PC-3 (cell line): ENCODE measurements at regions not wholly inside any gene's neighbourhood (a gene's known extent, or its start where the extent isn't known, plus 50 kb on each side); places are given as distances from the start of the nearest gene placed in this dataset.
A peak's percentile ranks its signal among the peaks of the same experiment; 100 is the strongest.

ENCODE experiments used
- ATAC-seq: fragments of 200-7000 bp; cut with Tn5 transposase; 2 replicates; pipeline ENCODE4 v1.9.1; 2020; ENCODE audit warnings: mild to moderate bottlenecking, moderate library complexity
- BruUV-seq: library from RNA; stranded (reverse); fragments of 400-500 nt; replicated peaks from 2 replicates; lab custom pipeline; 2021; lab: Mats Ljungman, UMichigan
- CTCF ChIA-PET: fragments of 300-600 bp; sonication (Branson Sonifier 250); formaldehyde crosslinking; loops from one replicate; lab custom pipeline; 2022; ENCODE audit warnings: antibody characterized with exemption; lab: Charles Lee
- POLR2A ChIA-PET: fragments of 300-600 bp; sonication (Branson Sonifier 250); formaldehyde crosslinking; loops from one replicate; lab custom pipeline; 2022; ENCODE audit warnings: antibody characterized with exemption; ENCODE audit not compliant: unreplicated experiment; lab: Charles Lee
- DNase-seq: peaks from one replicate; pipeline ENCODE4 v3.0.0-alpha.2; 2015
- H2AFZ ChIP-seq: fragments of 300-600 bp; sonication (generic); 2 replicates; pipeline ENCODE4 v1.6.0; 2016; ENCODE audit warnings: antibody characterized with exemption, low read length
- H3F3A ChIP-seq: fragments of 300-600 bp; sonication (generic); one replicate; pipeline ENCODE4 v1.6.0; 2017; ENCODE audit warnings: antibody characterized with exemption, low read length, control low read depth, mild to moderate bottlenecking; ENCODE audit not compliant: unreplicated experiment
- H3K27ac ChIP-seq: fragments of 300-600 bp; sonication (generic); 2 replicates; pipeline ENCODE4 v1.5.1; 2016; ENCODE audit warnings: mild to moderate bottlenecking, low read length
- H3K27me3 ChIP-seq: fragments of 300-600 bp; sonication (generic); 2 replicates; pipeline ENCODE4 v1.6.1; 2016; ENCODE audit warnings: low read length, mixed read lengths
- H3K36me3 ChIP-seq: fragments of 300-600 bp; sonication (generic); 2 replicates; pipeline ENCODE4 v1.6.1; 2016; ENCODE audit warnings: low read depth, mixed run types, low read length, mixed read lengths
- H3K4me1 ChIP-seq: fragments of 300-600 bp; sonication (generic); 2 replicates; pipeline ENCODE4 v1.5.1; 2016; ENCODE audit warnings: low read length; ENCODE audit not compliant: insufficient read depth
- H3K4me2 ChIP-seq: fragments of 300-600 bp; sonication (generic); 2 replicates; pipeline ENCODE4 v1.6.0; 2016; ENCODE audit warnings: low read length
- H3K4me3 ChIP-seq: fragments of 300-600 bp; sonication (generic); 2 replicates; pipeline ENCODE4 v1.5.1; 2016; ENCODE audit warnings: mild to moderate bottlenecking, low read length, mixed read lengths
- H3K79me2 ChIP-seq: fragments of 300-600 bp; sonication (generic); 2 replicates; pipeline ENCODE4 v1.6.1; 2017; ENCODE audit warnings: low read length, mixed read lengths
- H3K9ac ChIP-seq: fragments of 300-600 bp; sonication (generic); 2 replicates; pipeline ENCODE4 v1.6.0; 2016; ENCODE audit warnings: mild to moderate bottlenecking, low read length
- H3K9me2 ChIP-seq: fragments of 300-600 bp; sonication (generic); replicated peaks from 2 replicates; pipeline ENCODE4 v1.6.1; 2016; ENCODE audit warnings: mixed run types, low read length, mixed read lengths
- H3K9me3 ChIP-seq: fragments of 300-600 bp; sonication (generic); 2 replicates; pipeline ENCODE4 v1.6.1; 2016; ENCODE audit warnings: low read length, mixed read lengths
- H4K20me1 ChIP-seq: fragments of 300-600 bp; sonication (generic); 2 replicates; pipeline ENCODE4 v1.6.1; 2016; ENCODE audit warnings: low read length, mixed read lengths
- EZH2 ChIP-seq: fragments of 300-600 bp; sonication (generic); IDR thresholded peaks from one replicate; pipeline ENCODE4 v1.6.1; 2017; ENCODE audit warnings: antibody characterized with exemption, mild to moderate bottlenecking, low read length; ENCODE audit not compliant: unreplicated experiment
- EZH2phosphoT487 ChIP-seq: fragments of 300-600 bp; sonication (generic); IDR thresholded peaks from 2 replicates; pipeline ENCODE4 v1.6.1; 2018; ENCODE audit warnings: mild to moderate bottlenecking, antibody characterized with exemption, low read length, borderline replicate concordance
- intact Hi-C: fragments of 100-400 bp; cut with micrococcal nuclease; formaldehyde crosslinking; loops from 2 replicates; pipeline ENCODE4 v1.9.0; 2023
- TF ChIP-seq, protein P1 (sequence below): fragments of 300-600 bp; sonication (generic); conservative IDR thresholded peaks from 2 replicates; pipeline ENCODE4 v1.5.1; 2017; ENCODE audit warnings: antibody characterized with exemption, low read depth, mild to moderate bottlenecking, low read length

DNA sequence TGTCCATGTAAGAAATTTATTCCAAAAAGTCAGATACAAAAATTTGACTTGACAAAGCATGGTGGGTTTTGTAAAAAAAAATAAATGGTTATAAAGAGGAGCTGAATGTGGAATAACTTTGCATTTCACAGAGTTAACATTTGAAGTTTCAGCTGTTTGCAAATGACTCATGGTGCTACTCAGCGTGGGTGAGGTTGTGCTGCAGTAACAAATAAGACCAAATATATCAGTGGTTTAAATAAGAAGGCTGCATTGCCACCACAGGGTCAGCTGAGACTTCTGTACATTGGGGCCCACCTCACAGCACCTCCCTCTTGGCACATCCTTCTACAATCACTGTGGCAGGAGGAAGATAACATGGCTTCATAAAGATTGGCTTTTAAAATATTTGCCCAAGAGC, 272.5 kb upstream of the SULF2 start:
- no TSS peak for BruUV-seq
- CTCF ChIA-PET, result no interaction called here
- Histone ChIP-seq H2AFZ (no peak overlapping the region), H3F3A (no peaks in the 10 kb centered on the region), H3K9ac (no peak overlapping the region), H3K9me3 (no peaks in the 10 kb centered on the region), H4K20me1 (no peaks in the 10 kb centered on the region), H3K36me3 (no peaks in the 10 kb centered on the region), H3K9me2 (no peaks in the 10 kb centered on the region), H3K27me3 (no peaks in the 10 kb centered on the region), H3K4me2 (no peak overlapping the region), H3K4me1 (peaks cover 2% of the 10 kb centered on the region), H3K79me2 (no peaks in the 10 kb centered on the region), H3K27ac (no peak overlapping the region), H3K4me3 (no peak overlapping the region)
- intact Hi-C loops, result no loop called here
- ATAC-seq (no peak), DNase-seq (no peak)
- POLR2A ChIA-PET, result interaction anchor here (0.7 kb wide), 1 partner anchor 146 kb away, joined by 4 read pairs; no protein-coding TSS in a partner anchor
- TF ChIP-seq EZH2 (no peak), EZH2phosphoT487 (no peak)
- TF ChIP-seq, protein P1, sequence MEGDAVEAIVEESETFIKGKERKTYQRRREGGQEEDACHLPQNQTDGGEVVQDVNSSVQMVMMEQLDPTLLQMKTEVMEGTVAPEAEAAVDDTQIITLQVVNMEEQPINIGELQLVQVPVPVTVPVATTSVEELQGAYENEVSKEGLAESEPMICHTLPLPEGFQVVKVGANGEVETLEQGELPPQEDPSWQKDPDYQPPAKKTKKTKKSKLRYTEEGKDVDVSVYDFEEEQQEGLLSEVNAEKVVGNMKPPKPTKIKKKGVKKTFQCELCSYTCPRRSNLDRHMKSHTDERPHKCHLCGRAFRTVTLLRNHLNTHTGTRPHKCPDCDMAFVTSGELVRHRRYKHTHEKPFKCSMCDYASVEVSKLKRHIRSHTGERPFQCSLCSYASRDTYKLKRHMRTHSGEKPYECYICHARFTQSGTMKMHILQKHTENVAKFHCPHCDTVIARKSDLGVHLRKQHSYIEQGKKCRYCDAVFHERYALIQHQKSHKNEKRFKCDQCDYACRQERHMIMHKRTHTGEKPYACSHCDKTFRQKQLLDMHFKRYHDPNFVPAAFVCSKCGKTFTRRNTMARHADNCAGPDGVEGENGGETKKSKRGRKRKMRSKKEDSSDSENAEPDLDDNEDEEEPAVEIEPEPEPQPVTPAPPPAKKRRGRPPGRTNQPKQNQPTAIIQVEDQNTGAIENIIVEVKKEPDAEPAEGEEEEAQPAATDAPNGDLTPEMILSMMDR, result no peak

DNA sequence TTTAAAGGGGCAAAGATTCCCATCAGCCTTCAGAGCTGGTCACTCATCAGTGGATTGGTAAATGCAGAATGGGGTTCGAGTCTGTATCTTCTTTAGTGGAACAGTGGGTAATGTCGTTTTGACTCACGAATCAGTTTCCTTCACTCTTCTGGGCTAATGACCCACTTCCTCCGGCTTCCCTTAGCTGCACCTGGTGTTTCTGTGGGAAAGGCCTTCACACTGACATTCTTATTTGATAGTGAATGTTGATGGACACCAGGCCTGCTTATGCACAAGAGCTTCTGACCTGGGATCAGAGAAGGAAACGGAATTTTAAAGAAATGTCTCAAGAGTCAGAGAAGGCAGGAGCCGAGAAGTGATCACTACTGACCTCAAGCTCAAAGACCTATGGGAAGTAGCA, 272.0 kb upstream of the SULF2 start:
- Histone ChIP-seq H3K4me2 (no peak overlapping the region), H3K27ac (no peak overlapping the region), H3K9me2 (no peaks in the 10 kb centered on the region), H2AFZ (no peak overlapping the region), H3K4me3 (no peak overlapping the region), H3K27me3 (no peaks in the 10 kb centered on the region), H3K9ac (no peak overlapping the region), H3K79me2 (no peaks in the 10 kb centered on the region), H3K4me1 (peaks cover 7% of the 10 kb centered on the region), H4K20me1 (no peaks in the 10 kb centered on the region), H3K9me3 (no peaks in the 10 kb centered on the region), H3K36me3 (no peaks in the 10 kb centered on the region), H3F3A (no peaks in the 10 kb centered on the region)
- TF ChIP-seq EZH2phosphoT487 (no peak), EZH2 (no peak)
- TF ChIP-seq, protein P1, result no peak
- ChIA-PET CTCF (no interaction called here), POLR2A (interaction anchor here (0.7 kb wide), 1 partner anchor 146 kb away, joined by 4 read pairs; no protein-coding TSS in a partner anchor)
- no TSS peak for BruUV-seq
- no peak for DNase-seq
- ATAC-seq, result no peak
- intact Hi-C loops, result no loop called here

DNA sequence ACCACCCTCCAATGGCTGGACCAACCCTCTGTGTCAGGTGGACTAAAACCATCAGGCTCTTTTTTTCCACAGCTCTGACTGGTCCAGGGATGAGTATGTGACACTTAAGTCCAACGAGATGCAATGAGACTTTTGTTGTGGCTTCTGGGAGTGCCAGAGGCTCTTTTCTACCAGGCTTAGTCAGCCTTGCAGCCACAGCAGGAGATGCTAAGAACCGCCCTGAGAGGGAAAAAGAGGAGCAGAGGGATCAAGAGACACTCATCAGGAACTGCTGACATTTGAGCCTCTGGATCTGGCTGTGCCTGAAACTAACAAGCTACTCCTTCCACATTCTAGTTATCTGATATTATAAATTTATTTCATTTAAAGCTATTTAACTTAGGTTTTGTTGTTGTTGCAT, 270.9 kb upstream of the SULF2 start:
- Histone ChIP-seq H2AFZ (no peak overlapping the region), H3K4me3 (no peak overlapping the region), H3K36me3 (no peaks in the 10 kb centered on the region), H3K27ac (no peak overlapping the region), H3K79me2 (no peaks in the 10 kb centered on the region), H3K27me3 (no peaks in the 10 kb centered on the region), H3K9me2 (no peaks in the 10 kb centered on the region), H3K9me3 (no peaks in the 10 kb centered on the region), H4K20me1 (no peaks in the 10 kb centered on the region), H3F3A (no peaks in the 10 kb centered on the region), H3K9ac (no peak overlapping the region), H3K4me2 (no peak overlapping the region), H3K4me1 (peaks cover 17% of the 10 kb centered on the region)
- TF ChIP-seq EZH2, result no peak
- no peak for TF ChIP-seq EZH2phosphoT487
- TF ChIP-seq, protein P1, result no peak
- POLR2A ChIA-PET, result no interaction called here
- CTCF ChIA-PET, result no interaction called here
- BruUV-seq, result no TSS peak
- ATAC-seq, result no peak
- intact Hi-C loops, result no loop called here
- DNase-seq, result peak; percentile 34
